Inflammatory macrophage (primary cell): ENCODE measurements at regions not wholly inside any gene's neighbourhood (a gene's known extent, or its start where the extent isn't known, plus 50 kb on each side); places are given as distances from the start of the nearest gene placed in this dataset.

Experiments
- DNase-seq, 2 donors: peaks; one replicate each; pipeline ENCODE4 v3.0.0-alpha.2; 2020 to 2022

GRCh38 chr5:116703941-116704340 lies 129.3 kb upstream of the SEMA6A start:
- no peak for DNase-seq

- DNase-seq = no peak
These were observed 128.7 kb upstream of the SEMA6A start for GRCh38 chr5:116703328-116703727.

GRCh38 chr5:116702776-116703175 lies 128.2 kb upstream of the SEMA6A start:
- DNase-seq = no peak

- no peak for DNase-seq
These were observed 124.7 kb upstream of the SEMA6A start for GRCh38 chr5:116699332-116699731.

DNA sequence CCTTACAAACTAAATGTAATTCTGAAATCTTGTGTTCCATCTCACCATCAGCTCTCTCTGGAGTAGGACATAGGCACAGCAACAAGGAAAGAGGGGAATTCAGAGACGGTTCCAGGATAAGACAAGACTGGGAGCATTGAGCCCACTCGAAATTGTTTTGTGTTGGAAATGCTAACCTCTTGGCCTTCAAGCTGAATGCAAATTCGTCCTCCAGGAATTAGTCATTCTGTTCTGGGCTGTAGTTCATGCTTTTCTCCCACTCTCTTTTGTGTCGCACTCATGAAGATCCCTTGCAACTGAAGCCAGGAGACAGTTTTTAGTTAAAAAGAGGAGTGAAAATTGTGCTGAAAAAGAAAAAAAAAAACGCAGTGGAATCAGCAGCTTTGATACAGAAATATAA lies 121.7 kb upstream of the SEMA6A start:
- no peak for DNase-seq

DNA sequence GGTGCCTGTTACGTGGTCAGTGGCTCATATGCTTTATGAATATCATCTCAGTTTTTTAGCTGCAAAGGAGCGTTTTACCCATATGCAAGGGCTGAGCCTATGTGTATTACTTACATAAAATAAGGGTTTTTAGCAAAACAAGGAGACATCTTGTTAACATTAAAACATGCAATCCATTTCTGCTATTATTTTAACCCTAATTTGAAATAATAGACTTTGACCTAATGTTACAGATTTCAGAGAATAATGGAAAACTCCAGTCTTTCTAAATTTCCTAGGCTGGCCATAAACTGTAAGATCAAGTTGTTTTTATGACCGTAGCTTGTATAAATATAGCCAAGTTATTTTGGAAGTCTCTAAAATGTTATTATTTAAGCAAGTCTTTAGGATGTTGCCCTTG lies 121.1 kb upstream of the SEMA6A start:
- DNase-seq = no peak

DNA sequence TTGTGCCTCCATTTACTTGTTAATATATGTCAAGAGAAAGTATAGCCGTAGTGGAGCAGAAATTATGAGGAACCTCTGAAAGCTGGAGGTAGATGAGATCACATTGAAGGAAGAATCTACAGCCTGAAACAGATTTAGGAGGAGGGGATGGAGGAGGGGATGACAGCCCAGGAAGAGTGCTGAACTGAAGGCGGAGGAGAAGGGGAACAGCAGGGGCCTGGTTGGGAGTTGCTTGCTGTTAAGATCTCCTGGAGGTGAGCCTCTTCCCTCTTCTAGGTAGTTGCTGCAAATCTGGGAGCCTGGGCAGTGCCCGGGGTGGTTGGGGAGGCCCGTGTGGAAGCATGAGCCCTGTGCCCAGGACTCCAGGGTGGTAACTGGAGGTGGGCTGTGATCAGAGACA lies 111.8 kb upstream of the SEMA6A start:
- DNase-seq = no peak

GRCh38 chr5:116685931-116686330 lies 111.3 kb upstream of the SEMA6A start:
- DNase-seq = no peak

- no peak for DNase-seq
These were observed 110.4 kb upstream of the SEMA6A start for GRCh38 chr5:116685069-116685468.

DNA sequence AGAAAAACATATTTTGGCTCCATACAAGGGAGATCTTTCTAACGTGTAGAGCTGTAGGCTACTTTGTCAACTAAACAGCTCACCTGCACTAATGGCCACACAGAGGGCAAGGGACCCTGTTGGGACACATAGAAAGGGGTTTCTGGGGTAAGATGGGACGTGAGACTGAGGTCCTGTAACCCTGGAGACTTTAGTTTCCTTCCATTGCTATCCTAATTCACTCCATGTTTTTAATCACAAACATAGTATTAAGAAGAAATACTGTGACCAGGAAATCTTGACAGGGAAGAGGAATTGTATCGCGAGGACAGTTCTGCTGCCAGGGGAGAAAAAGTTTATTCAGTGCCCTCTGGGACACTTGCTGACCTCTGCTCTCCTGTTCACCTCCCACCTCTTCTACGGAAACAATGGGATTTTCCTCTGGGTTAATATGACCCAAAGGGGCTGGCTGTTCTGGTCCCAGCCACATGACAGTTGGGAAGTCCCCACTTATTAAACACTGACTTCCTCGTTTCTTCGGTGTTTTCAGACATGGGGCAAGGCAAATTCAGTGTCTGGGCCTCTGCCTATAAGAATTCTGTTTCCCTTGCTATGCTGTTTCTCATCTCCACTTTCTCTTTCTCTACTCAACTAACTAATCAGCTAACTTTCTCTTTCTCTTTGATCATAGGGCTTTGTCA lies 106.9 kb upstream of the SEMA6A start:
- no peak for DNase-seq

- DNase-seq = no peak
These were observed 100.9 kb upstream of the SEMA6A start for GRCh38 chr5:116675626-116675910.

DNA sequence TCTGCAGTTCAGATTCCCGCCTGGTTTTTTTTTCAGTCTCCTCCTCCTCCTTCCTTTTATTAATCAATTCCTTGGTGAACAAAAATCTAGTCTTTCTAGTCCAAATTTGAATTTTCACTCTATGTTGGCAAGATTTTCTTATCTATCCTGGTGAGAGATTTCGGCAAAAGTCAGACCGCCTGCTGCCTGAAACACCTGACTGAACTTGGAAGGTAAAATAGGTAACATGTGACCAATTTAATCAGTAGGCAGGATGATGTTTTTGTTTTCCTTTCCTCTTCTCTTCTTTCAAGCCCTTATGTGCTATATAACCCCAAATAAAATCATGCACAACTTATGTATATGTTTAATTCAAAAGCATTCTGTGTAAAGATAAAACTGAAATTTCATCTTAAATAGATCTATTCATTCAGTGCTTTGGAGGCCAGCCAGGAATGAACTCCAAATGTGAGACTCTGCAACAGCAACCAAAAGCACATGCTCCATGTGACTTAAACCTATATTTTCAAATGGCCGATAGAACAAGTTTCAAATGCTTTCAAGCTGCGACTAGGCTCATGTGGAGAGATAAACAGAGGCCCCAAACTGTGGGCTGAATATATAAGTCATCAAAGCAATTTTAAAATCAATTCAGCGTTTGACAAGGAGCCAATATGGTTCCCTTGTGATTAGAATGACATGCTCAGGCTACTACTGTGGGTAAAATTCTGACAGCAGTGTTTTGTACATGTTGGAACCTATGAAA lies 100.4 kb upstream of the SEMA6A start:
- no peak for DNase-seq

DNA sequence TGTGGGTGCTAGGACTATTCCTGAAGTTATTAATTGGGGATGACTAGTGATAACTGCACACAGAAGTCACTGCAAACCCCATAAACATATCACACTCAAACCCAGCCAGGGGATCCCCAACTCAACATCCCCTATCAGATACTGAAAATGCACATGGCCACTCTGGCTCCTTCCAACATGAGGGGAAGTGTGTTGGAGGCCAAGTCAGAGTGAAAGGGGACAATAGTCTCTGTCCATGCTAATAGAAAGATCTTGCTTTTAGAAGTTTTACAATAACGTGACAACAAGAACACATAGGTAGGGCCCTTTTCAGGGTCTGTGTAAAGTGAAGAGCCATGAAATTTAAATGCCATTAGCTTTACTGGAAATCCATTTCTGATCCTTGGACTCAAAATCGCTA lies 98.8 kb upstream of the SEMA6A start:
- no peak for DNase-seq

GRCh38 chr5:116672203-116672602 lies 97.6 kb upstream of the SEMA6A start:
- no peak for DNase-seq

GRCh38 chr5:116671211-116671736 lies 96.7 kb upstream of the SEMA6A start:
- DNase-seq = no peak

- no peak for DNase-seq
These were observed 94.8 kb upstream of the SEMA6A start for GRCh38 chr5:116669261-116670031.

DNA sequence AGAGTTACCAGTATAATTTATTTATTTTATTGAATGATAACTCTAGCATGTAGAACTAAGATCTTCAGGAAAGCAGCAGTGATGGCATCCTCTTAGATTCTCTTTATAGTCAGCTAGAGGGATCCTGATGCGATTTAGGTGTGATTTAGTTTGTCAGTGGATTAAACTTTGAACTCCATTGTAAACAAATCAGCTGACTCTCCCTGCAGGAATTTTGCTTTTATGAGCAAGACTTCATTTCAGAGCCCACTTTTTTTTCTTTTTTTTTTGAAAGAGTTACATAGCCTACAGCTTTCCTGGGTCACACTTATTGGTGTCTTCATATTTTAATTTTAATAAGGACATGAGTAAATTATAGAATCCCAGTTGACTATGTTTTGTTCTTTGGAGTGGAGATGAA lies 93.8 kb upstream of the SEMA6A start:
- DNase-seq = no peak

GRCh38 chr5:116666901-116667300 lies 92.3 kb upstream of the SEMA6A start:
- no peak for DNase-seq

- DNase-seq = no peak
These were observed 90.4 kb upstream of the SEMA6A start for GRCh38 chr5:116664988-116665387.

DNA sequence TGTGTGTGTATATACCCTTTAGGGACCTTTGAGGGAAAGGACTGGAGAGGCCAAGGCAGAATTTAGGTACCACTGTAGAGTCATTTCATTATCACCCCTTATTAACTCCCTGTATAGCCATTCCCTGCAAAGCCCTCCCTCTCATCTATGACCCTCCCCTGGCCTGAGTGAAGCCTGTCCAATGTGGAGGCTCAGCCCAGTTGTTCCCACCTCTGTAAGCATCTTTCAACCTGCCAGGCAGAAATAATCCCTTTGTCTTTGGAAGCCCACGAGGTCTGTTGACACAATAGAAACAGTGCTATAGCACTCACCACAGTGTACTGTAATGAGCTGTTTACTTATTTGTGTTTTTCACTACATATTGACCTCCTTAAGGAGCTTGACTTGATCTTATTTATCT lies 88.5 kb upstream of the SEMA6A start:
- DNase-seq = no peak

- DNase-seq = no peak
These were observed 86.8 kb upstream of the SEMA6A start for GRCh38 chr5:116661419-116661818.

GRCh38 chr5:116660929-116661328 lies 86.3 kb upstream of the SEMA6A start:
- DNase-seq = no peak

DNA sequence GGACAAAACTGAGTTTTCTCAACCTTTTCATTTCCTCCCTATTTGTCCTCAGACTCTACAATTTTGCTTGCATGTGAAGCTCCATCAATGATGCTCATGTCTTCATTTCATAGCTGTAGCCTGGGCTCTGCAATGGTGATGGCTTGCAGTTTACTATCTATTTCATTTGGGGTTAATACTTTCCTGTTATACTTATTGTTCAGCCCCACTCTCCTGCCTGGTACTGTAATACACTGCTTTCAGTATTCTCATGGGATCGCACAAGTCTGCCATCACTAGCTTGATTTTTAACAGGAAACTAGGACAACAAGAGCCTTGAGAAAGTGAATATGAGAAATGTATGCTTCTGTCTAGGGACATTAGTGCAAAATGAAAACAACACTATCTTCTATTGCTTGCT lies 84.2 kb upstream of the SEMA6A start:
- DNase-seq = no peak

- no peak for DNase-seq
These were observed 83.5 kb upstream of the SEMA6A start for GRCh38 chr5:116658141-116658540.
